ENCODE measurements at regions not wholly inside any gene's neighbourhood (a gene's known extent, or its start where the extent isn't known, plus 50 kb on each side); places are given as distances from the start of the nearest gene placed in this dataset.

DNA sequence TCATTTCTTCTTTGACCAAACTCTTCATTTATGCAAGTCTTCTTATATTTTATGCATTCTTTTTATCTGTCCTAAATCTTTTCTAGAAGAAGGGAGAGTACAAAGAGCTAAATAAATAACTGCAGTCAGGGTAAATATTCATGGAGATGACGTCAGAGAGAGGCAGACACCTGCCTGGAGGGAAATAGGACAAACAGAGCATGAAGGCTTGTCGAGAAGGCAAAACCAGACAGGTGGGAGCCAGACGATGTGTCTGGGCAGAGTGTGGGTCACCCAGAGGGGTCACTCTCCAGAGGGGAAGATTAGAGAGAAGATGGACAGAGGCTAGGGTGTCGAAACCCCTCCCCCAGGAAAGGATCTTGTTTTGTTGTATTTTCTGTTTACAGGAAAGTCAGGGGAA lies 78.3 kb upstream of the RPL38 start:
- H4K20me1 ChIP-seq (ENCODE audit: insufficient read depth) = no peaks in the 10 kb centered on the region
- H3K9me2 ChIP-seq (ENCODE audit: insufficient read depth, low read length) = no peaks in the 10 kb centered on the region
- no peak overlapping the region for H3K4me2 ChIP-seq (ENCODE audit: low read length)
- H3K9ac ChIP-seq (ENCODE audit: low read length) = no peak overlapping the region
- H3K79me2 ChIP-seq (replicated peaks; ENCODE audit: insufficient read depth, low read length) = no peaks in the 10 kb centered on the region
- H3K27me3 ChIP-seq (ENCODE audit: insufficient read depth, low read depth, low read length) = no peaks in the 10 kb centered on the region
- no peak overlapping the region for H3K27ac ChIP-seq (ENCODE audit: low read length)
- H2AFZ ChIP-seq (ENCODE audit: low read depth, low read length) = no peak overlapping the region
- no peaks in the 10 kb centered on the region for H3K9me3 ChIP-seq (ENCODE audit: low read length)
- no peak overlapping the region for H3K4me3 ChIP-seq (ENCODE audit: low read length)
- no peaks in the 10 kb centered on the region for H3F3A ChIP-seq (ENCODE audit: insufficient read depth, low read length, poor library complexity, severe bottlenecking)
- H3K36me3 ChIP-seq (ENCODE audit: insufficient read depth, low read length) = no peaks in the 10 kb centered on the region
- TF ChIP-seq, protein P1, sequence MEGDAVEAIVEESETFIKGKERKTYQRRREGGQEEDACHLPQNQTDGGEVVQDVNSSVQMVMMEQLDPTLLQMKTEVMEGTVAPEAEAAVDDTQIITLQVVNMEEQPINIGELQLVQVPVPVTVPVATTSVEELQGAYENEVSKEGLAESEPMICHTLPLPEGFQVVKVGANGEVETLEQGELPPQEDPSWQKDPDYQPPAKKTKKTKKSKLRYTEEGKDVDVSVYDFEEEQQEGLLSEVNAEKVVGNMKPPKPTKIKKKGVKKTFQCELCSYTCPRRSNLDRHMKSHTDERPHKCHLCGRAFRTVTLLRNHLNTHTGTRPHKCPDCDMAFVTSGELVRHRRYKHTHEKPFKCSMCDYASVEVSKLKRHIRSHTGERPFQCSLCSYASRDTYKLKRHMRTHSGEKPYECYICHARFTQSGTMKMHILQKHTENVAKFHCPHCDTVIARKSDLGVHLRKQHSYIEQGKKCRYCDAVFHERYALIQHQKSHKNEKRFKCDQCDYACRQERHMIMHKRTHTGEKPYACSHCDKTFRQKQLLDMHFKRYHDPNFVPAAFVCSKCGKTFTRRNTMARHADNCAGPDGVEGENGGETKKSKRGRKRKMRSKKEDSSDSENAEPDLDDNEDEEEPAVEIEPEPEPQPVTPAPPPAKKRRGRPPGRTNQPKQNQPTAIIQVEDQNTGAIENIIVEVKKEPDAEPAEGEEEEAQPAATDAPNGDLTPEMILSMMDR (IDR thresholded peaks at IDR 0.05; ENCODE audit: poor library complexity, severe bottlenecking) = no peak
- TF ChIP-seq, protein P2, sequence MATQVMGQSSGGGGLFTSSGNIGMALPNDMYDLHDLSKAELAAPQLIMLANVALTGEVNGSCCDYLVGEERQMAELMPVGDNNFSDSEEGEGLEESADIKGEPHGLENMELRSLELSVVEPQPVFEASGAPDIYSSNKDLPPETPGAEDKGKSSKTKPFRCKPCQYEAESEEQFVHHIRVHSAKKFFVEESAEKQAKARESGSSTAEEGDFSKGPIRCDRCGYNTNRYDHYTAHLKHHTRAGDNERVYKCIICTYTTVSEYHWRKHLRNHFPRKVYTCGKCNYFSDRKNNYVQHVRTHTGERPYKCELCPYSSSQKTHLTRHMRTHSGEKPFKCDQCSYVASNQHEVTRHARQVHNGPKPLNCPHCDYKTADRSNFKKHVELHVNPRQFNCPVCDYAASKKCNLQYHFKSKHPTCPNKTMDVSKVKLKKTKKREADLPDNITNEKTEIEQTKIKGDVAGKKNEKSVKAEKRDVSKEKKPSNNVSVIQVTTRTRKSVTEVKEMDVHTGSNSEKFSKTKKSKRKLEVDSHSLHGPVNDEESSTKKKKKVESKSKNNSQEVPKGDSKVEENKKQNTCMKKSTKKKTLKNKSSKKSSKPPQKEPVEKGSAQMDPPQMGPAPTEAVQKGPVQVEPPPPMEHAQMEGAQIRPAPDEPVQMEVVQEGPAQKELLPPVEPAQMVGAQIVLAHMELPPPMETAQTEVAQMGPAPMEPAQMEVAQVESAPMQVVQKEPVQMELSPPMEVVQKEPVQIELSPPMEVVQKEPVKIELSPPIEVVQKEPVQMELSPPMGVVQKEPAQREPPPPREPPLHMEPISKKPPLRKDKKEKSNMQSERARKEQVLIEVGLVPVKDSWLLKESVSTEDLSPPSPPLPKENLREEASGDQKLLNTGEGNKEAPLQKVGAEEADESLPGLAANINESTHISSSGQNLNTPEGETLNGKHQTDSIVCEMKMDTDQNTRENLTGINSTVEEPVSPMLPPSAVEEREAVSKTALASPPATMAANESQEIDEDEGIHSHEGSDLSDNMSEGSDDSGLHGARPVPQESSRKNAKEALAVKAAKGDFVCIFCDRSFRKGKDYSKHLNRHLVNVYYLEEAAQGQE (IDR thresholded peaks at IDR 0.05; ENCODE audit: borderline replicate concordance) = no peak
- TF ChIP-seq RAD21 (conservative IDR thresholded peaks at IDR 0.05) (no peak), EP300 (conservative IDR thresholded peaks at IDR 0.05; ENCODE audit: poor library complexity, severe bottlenecking) (no peak), POLR2AphosphoS5 (IDR thresholded peaks at IDR 0.05) (no peak), EZH2 (IDR thresholded peaks at IDR 0.05; ENCODE audit: borderline replicate concordance, insufficient read depth, low read length, poor library complexity, severe bottlenecking) (no peak), MXI1 (conservative IDR thresholded peaks at IDR 0.05; ENCODE audit: poor library complexity, severe bottlenecking) (no peak), TAF1 (IDR thresholded peaks at IDR 0.05; ENCODE audit: low read depth) (no peak), SMC3 (conservative IDR thresholded peaks at IDR 0.05; ENCODE audit: poor library complexity) (no peak)

DNA sequence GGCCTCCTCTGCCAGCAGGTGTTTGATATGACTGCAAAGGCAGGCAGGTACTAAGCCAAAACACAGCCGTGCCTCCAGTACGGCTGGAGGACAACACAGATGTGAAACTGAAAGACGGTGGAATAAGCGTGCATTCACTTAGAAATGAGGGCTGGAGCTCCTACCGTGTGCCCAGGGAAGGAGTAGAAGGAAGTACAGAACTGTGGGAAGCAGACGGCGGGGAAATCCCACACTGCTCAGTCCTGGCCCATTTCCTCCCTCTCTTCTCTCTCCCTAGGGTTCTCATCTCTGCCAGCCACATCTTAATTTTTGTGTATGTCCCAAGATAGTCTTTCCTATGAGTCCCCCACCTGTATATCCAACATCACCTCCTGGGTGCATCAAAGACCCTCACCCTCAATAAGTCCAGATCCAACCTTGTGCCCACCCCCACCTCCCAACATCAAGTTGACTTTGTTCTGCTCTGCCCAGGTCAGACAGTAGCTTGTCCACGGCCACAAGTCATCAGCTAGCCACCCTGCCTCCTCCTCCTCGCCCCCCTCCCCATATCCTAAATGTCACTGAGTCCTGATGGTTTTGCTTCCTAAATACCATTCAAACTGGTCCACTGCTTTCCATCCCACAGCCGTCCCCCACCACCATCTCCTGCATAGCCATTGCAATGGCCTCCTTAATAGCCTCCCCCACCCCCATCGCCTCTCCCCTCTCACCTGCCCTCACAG lies 77.1 kb upstream of the RPL38 start:
- Histone ChIP-seq H3F3A (ENCODE audit: insufficient read depth, low read length, poor library complexity, severe bottlenecking) (no peaks in the 10 kb centered on the region), H3K9ac (ENCODE audit: low read length) (no peak overlapping the region), H3K4me2 (ENCODE audit: low read length) (no peak overlapping the region), H3K9me3 (ENCODE audit: low read length) (no peaks in the 10 kb centered on the region), H3K9me2 (ENCODE audit: insufficient read depth, low read length) (no peaks in the 10 kb centered on the region), H3K27me3 (ENCODE audit: insufficient read depth, low read depth, low read length) (no peaks in the 10 kb centered on the region), H2AFZ (ENCODE audit: low read depth, low read length) (no peak overlapping the region), H3K36me3 (ENCODE audit: insufficient read depth, low read length) (no peaks in the 10 kb centered on the region), H3K27ac (ENCODE audit: low read length) (no peak overlapping the region), H3K79me2 (replicated peaks; ENCODE audit: insufficient read depth, low read length) (no peaks in the 10 kb centered on the region), H4K20me1 (ENCODE audit: insufficient read depth) (no peaks in the 10 kb centered on the region), H3K4me3 (ENCODE audit: low read length) (no peak overlapping the region)
- no peak for TF ChIP-seq TAF1 (IDR thresholded peaks at IDR 0.05; ENCODE audit: low read depth)
- TF ChIP-seq MXI1 (conservative IDR thresholded peaks at IDR 0.05; ENCODE audit: poor library complexity, severe bottlenecking) = no peak
- TF ChIP-seq, protein P2 (IDR thresholded peaks at IDR 0.05; ENCODE audit: borderline replicate concordance) = no peak
- TF ChIP-seq, protein P1 (IDR thresholded peaks at IDR 0.05; ENCODE audit: poor library complexity, severe bottlenecking) = no peak
- no peak for TF ChIP-seq POLR2AphosphoS5 (IDR thresholded peaks at IDR 0.05)

Data from neural cell (in vitro differentiated cells).